SK-N-MC (cell line): ENCODE measurements at regions not wholly inside any gene's neighbourhood (a gene's known extent, or its start where the extent isn't known, plus 50 kb on each side); places are given as distances from the start of the nearest gene placed in this dataset.

Experiments
- EZH2 ChIP-seq: fragments of 200-600 bp; sonication (generic); IDR thresholded peaks from one replicate; pipeline ENCODE4 v1.6.1; 2017; ENCODE audit warnings: antibody characterized with exemption
- FOXP2 ChIP-seq: optimal IDR thresholded peaks from 2 replicates; pipeline ENCODE3; 2011; ENCODE audit warnings: mild to moderate bottlenecking, moderate library complexity; ENCODE audit not compliant: insufficient read depth; ENCODE audit errors: extremely low read length, control extremely low read depth
- POLR2AphosphoS5 ChIP-seq: IDR thresholded peaks from 2 replicates; pipeline ENCODE4 v1.6.1; 2012; ENCODE audit warnings: mild to moderate bottlenecking, low read depth, low read length, borderline replicate concordance

- no peak for TF ChIP-seq FOXP2
- no peak for TF ChIP-seq POLR2AphosphoS5
- no peak for TF ChIP-seq EZH2
Measured at GRCh38 chr10:65413001-65413400, 1512.8 kb upstream of the LRRTM3 start.
